ENCODE measurements at regions not wholly inside any gene's neighbourhood (a gene's known extent, or its start where the extent isn't known, plus 50 kb on each side); places are given as distances from the start of the nearest gene placed in this dataset.

GRCh38 chr3:159332535-159333099, 530.8 kb downstream of the MFSD1 start:
- no peak overlapping the region for H3K4me3 ChIP-seq
- H3K9ac ChIP-seq (ENCODE audit: low read depth in 2 of 2, low read length in 2 of 2) = no peak overlapping the region
- no peak for TF ChIP-seq CTCF (IDR thresholded peaks at IDR 0.05)
- no peaks in the 10 kb centered on the region for H3K27me3 ChIP-seq
- intact Hi-C loops (cut with DNase I) = no loop called here
- DNase-seq = no peak
- no peaks in the 10 kb centered on the region for H3K36me3 ChIP-seq
- H3K9me3 ChIP-seq = no peaks in the 10 kb centered on the region
- H3K27ac ChIP-seq = no peak overlapping the region
- H3K4me1 ChIP-seq = no peaks in the 10 kb centered on the region

GRCh38 chr3:159339131-159339530, 537.3 kb downstream of the MFSD1 start:
- intact Hi-C loops (cut with DNase I) = no loop called here
- Histone ChIP-seq H3K4me1 (no peaks in the 10 kb centered on the region), H3K4me3 (no peak overlapping the region), H3K9me3 (no peaks in the 10 kb centered on the region), H3K36me3 (no peaks in the 10 kb centered on the region), H3K27ac (no peak overlapping the region), H3K27me3 (no peaks in the 10 kb centered on the region), H3K9ac (ENCODE audit: low read depth in 2 of 2, low read length in 2 of 2) (no peak overlapping the region)
- no peak for DNase-seq
- TF ChIP-seq CTCF (IDR thresholded peaks at IDR 0.05) = no peak

- intact Hi-C loops (cut with DNase I) = no loop called here
- H3K4me1 ChIP-seq = no peaks in the 10 kb centered on the region
- H3K27me3 ChIP-seq = no peaks in the 10 kb centered on the region
- H3K27ac ChIP-seq = no peak overlapping the region
- H3K4me3 ChIP-seq = no peak overlapping the region
- no peaks in the 10 kb centered on the region for H3K9me3 ChIP-seq
- DNase-seq = no peak
- no peak for TF ChIP-seq CTCF (IDR thresholded peaks at IDR 0.05)
- no peak overlapping the region for H3K9ac ChIP-seq (ENCODE audit: low read depth in 2 of 2, low read length in 2 of 2)
- H3K36me3 ChIP-seq = no peaks in the 10 kb centered on the region
These were observed 539.1 kb downstream of the MFSD1 start for GRCh38 chr3:159340877-159341500.

- H3K27ac ChIP-seq = no peak overlapping the region
- DNase-seq = no peak
- no peaks in the 10 kb centered on the region for H3K36me3 ChIP-seq
- intact Hi-C loops (cut with DNase I) = no loop called here
- no peak overlapping the region for H3K9ac ChIP-seq (ENCODE audit: low read depth in 2 of 2, low read length in 2 of 2)
- H3K4me1 ChIP-seq = no peaks in the 10 kb centered on the region
- no peak overlapping the region for H3K4me3 ChIP-seq
- H3K27me3 ChIP-seq = no peaks in the 10 kb centered on the region
- TF ChIP-seq CTCF (IDR thresholded peaks at IDR 0.05) = no peak
- no peaks in the 10 kb centered on the region for H3K9me3 ChIP-seq
These were observed 544.5 kb downstream of the MFSD1 start for GRCh38 chr3:159346271-159346903.

- TF ChIP-seq CTCF (IDR thresholded peaks at IDR 0.05) = no peak
- Histone ChIP-seq H3K9me3 (no peaks in the 10 kb centered on the region), H3K9ac (ENCODE audit: low read depth in 2 of 2, low read length in 2 of 2) (no peak overlapping the region), H3K36me3 (no peaks in the 10 kb centered on the region), H3K27me3 (no peaks in the 10 kb centered on the region), H3K4me1 (no peaks in the 10 kb centered on the region), H3K4me3 (no peak overlapping the region), H3K27ac (no peak overlapping the region)
- intact Hi-C loops (cut with DNase I) = no loop called here
- DNase-seq = no peak
These were observed 546.6 kb downstream of the MFSD1 start for GRCh38 chr3:159348431-159348830.

Measured in colonic mucosa (tissue), 4 donors.